ENCODE measurements at regions not wholly inside any gene's neighbourhood (a gene's known extent, or its start where the extent isn't known, plus 50 kb on each side); places are given as distances from the start of the nearest gene placed in this dataset.
"Not testable (repeated sequence)": the region's sequence is repeated elsewhere in the genome, so short reads cannot be mapped to it uniquely, and the experiment has no call there.

- Mint-ChIP-seq H3K4me1 (no peaks in the 10 kb centered on the region), H3K27ac (no peak overlapping the region), H3K4me3 (no peak overlapping the region), H3K9me3 (peaks cover 0 to 15% (median 6%) of the 10 kb centered on the region in 6 donors), H3K27me3 (ENCODE audit: low read depth in 3 of 3) (peaks cover 0 to 2% (median 1%) of the 10 kb centered on the region in 3 donors), H3K36me3 (no peaks in the 10 kb centered on the region)
- no peak for DNase-seq
Observed at GRCh38 chr13:34162544-34162933, 344.6 kb downstream of the RFC3 start.

- H3K27me3 Mint-ChIP-seq (ENCODE audit: low read depth in 3 of 3), result peaks cover 0 to 2% (median 0%) of the 10 kb centered on the region in 3 donors
- no peak for DNase-seq
- no peak overlapping the region for H3K27ac Mint-ChIP-seq
- H3K4me3 Mint-ChIP-seq, result no peak overlapping the region
- H3K9me3 Mint-ChIP-seq, result peaks cover 1 to 10% (median 3%) of the 10 kb centered on the region in 6 donors
- H3K4me1 Mint-ChIP-seq, result no peaks in the 10 kb centered on the region
- H3K36me3 Mint-ChIP-seq, result no peaks in the 10 kb centered on the region
Observed at GRCh38 chr13:34164582-34164981, 346.6 kb downstream of the RFC3 start.

- no peak overlapping the region for H3K27ac Mint-ChIP-seq
Observed at GRCh38 chr13:34165158-34165557, 347.2 kb downstream of the RFC3 start.

GRCh38 chr13:34166406-34166805, 348.5 kb downstream of the RFC3 start:
- Mint-ChIP-seq H3K9me3 (peaks cover 0 to 6% (median 2%) of the 10 kb centered on the region in 6 donors), H3K27me3 (ENCODE audit: low read depth in 3 of 3) (peaks cover 0 to 2% (median 0%) of the 10 kb centered on the region in 3 donors), H3K36me3 (no peaks in the 10 kb centered on the region), H3K4me1 (no peaks in the 10 kb centered on the region), H3K27ac (no peak overlapping the region), H3K4me3 (no peak overlapping the region)
- no peak for DNase-seq

More at GRCh38 chr13:34165158-34165557, 347.2 kb downstream of the RFC3 start:
- peaks cover 0 to 6% (median 3%) of the 10 kb centered on the region in 6 donors for H3K9me3 Mint-ChIP-seq
- DNase-seq, result no peak
- no peak overlapping the region for H3K4me3 Mint-ChIP-seq
- H3K4me1 Mint-ChIP-seq, result no peaks in the 10 kb centered on the region
- peaks cover 0 to 2% (median 0%) of the 10 kb centered on the region in 3 donors for H3K27me3 Mint-ChIP-seq (ENCODE audit: low read depth in 3 of 3)
- H3K36me3 Mint-ChIP-seq, result no peaks in the 10 kb centered on the region

GRCh38 chr13:34167347-34167746, 349.4 kb downstream of the RFC3 start:
- Mint-ChIP-seq H3K4me3 (no peak overlapping the region), H3K27me3 (ENCODE audit: low read depth in 3 of 3) (peaks cover 0 to 2% (median 0%) of the 10 kb centered on the region in 3 donors)

GRCh38 chr13:34172048-34172447, 354.1 kb downstream of the RFC3 start:
- H3K27me3 Mint-ChIP-seq (ENCODE audit: low read depth in 3 of 3), result no peaks in the 10 kb centered on the region
- H3K27ac Mint-ChIP-seq, result no peak overlapping the region
- no peaks in the 10 kb centered on the region for H3K4me1 Mint-ChIP-seq
- peaks cover 2 to 20% (median 11%) of the 10 kb centered on the region in 6 donors for H3K9me3 Mint-ChIP-seq
- H3K36me3 Mint-ChIP-seq, result no peaks in the 10 kb centered on the region
- H3K4me3 Mint-ChIP-seq, result no peak overlapping the region
- DNase-seq, result no peak

More at GRCh38 chr13:34167347-34167746, 349.4 kb downstream of the RFC3 start:
- Mint-ChIP-seq H3K4me1 (no peaks in the 10 kb centered on the region), H3K36me3 (no peaks in the 10 kb centered on the region), H3K9me3 (peaks cover 0 to 12% (median 3%) of the 10 kb centered on the region in 6 donors), H3K27ac (no peak overlapping the region)
- no peak for DNase-seq

GRCh38 chr13:34174671-34175145, 356.8 kb downstream of the RFC3 start:
- no peaks in the 10 kb centered on the region for H3K36me3 Mint-ChIP-seq
- H3K4me3 Mint-ChIP-seq, result no peak overlapping the region
- no peaks in the 10 kb centered on the region for H3K27me3 Mint-ChIP-seq (ENCODE audit: low read depth in 3 of 3)
- peaks cover 2 to 22% (median 12%) of the 10 kb centered on the region in 6 donors for H3K9me3 Mint-ChIP-seq
- no peaks in the 10 kb centered on the region for H3K4me1 Mint-ChIP-seq
- no peak overlapping the region for H3K27ac Mint-ChIP-seq
- no peak for DNase-seq

GRCh38 chr13:34175551-34175950, 357.6 kb downstream of the RFC3 start:
- H3K9me3 Mint-ChIP-seq, result peaks cover 2 to 22% (median 12%) of the 10 kb centered on the region in 6 donors
- H3K27me3 Mint-ChIP-seq (ENCODE audit: low read depth in 3 of 3), result no peaks in the 10 kb centered on the region
- H3K27ac Mint-ChIP-seq, result no peak overlapping the region
- DNase-seq, result no peak
- H3K4me3 Mint-ChIP-seq, result no peak overlapping the region
- H3K36me3 Mint-ChIP-seq, result no peaks in the 10 kb centered on the region
- H3K4me1 Mint-ChIP-seq, result no peaks in the 10 kb centered on the region

GRCh38 chr13:34176633-34177032, 358.7 kb downstream of the RFC3 start:
- peaks cover 2 to 22% (median 11%) of the 10 kb centered on the region in 6 donors for H3K9me3 Mint-ChIP-seq
- no peaks in the 10 kb centered on the region for H3K36me3 Mint-ChIP-seq
- DNase-seq, result no peak
- no peak overlapping the region for H3K27ac Mint-ChIP-seq
- no peaks in the 10 kb centered on the region for H3K27me3 Mint-ChIP-seq (ENCODE audit: low read depth in 3 of 3)
- no peak overlapping the region for H3K4me3 Mint-ChIP-seq
- no peaks in the 10 kb centered on the region for H3K4me1 Mint-ChIP-seq

- peaks cover 4 to 31% (median 12%) of the 10 kb centered on the region in 6 donors for H3K9me3 Mint-ChIP-seq
- no peak overlapping the region for H3K27ac Mint-ChIP-seq
- H3K36me3 Mint-ChIP-seq, result no peaks in the 10 kb centered on the region
- H3K27me3 Mint-ChIP-seq (ENCODE audit: low read depth in 3 of 3), result no peaks in the 10 kb centered on the region
- no peak overlapping the region for H3K4me3 Mint-ChIP-seq
- DNase-seq, result no peak
- H3K4me1 Mint-ChIP-seq, result no peaks in the 10 kb centered on the region
Observed at GRCh38 chr13:34179481-34179880, 361.5 kb downstream of the RFC3 start.

GRCh38 chr13:34179927-34180326, 362.0 kb downstream of the RFC3 start:
- Mint-ChIP-seq H3K9me3 (peaks cover 2 to 32% (median 12%) of the 10 kb centered on the region in 6 donors), H3K27ac (no peak overlapping the region)

GRCh38 chr13:34181256-34181655, 363.3 kb downstream of the RFC3 start:
- H3K4me3 Mint-ChIP-seq; DNase-seq; H3K36me3 Mint-ChIP-seq; H3K27me3 Mint-ChIP-seq (ENCODE audit: low read depth in 3 of 3); H3K27ac Mint-ChIP-seq; H3K4me1 Mint-ChIP-seq: not testable (repeated sequence)
- peaks cover 7 to 32% (median 14%) of the 10 kb centered on the region in 6 donors for H3K9me3 Mint-ChIP-seq

More at GRCh38 chr13:34179927-34180326, 362.0 kb downstream of the RFC3 start:
- DNase-seq, result no peak
- Mint-ChIP-seq H3K4me3 (no peak overlapping the region), H3K27me3 (ENCODE audit: low read depth in 3 of 3) (no peaks in the 10 kb centered on the region), H3K4me1 (no peaks in the 10 kb centered on the region), H3K36me3 (no peaks in the 10 kb centered on the region)

GRCh38 chr13:34189946-34190345, 372.0 kb downstream of the RFC3 start:
- Mint-ChIP-seq H3K4me1 (no peaks in the 10 kb centered on the region), H3K9me3 (peaks cover 9 to 42% (median 18%) of the 10 kb centered on the region in 6 donors), H3K4me3 (no peak overlapping the region), H3K27ac (no peak overlapping the region), H3K27me3 (ENCODE audit: low read depth in 3 of 3) (no peaks in the 10 kb centered on the region), H3K36me3 (peaks cover 0 to 7% (median 0%) of the 10 kb centered on the region in 3 donors)
- DNase-seq, result no peak

GRCh38 chr13:34201050-34201913, 383.3 kb downstream of the RFC3 start:
- H3K27me3 Mint-ChIP-seq (ENCODE audit: low read depth in 3 of 3), result peaks cover 0 to 2% (median 0%) of the 10 kb centered on the region in 3 donors
- no peak overlapping the region for H3K27ac Mint-ChIP-seq
- H3K4me3 Mint-ChIP-seq, result no peak overlapping the region
- DNase-seq, result no peak
- H3K36me3 Mint-ChIP-seq, result no peaks in the 10 kb centered on the region
- peaks cover 13 to 36% (median 19%) of the 10 kb centered on the region in 6 donors for H3K9me3 Mint-ChIP-seq
- no peaks in the 10 kb centered on the region for H3K4me1 Mint-ChIP-seq

Data from immature natural killer cell (primary cell).